SU-DHL-6 (cell line): ENCODE measurements at regions not wholly inside any gene's neighbourhood (a gene's known extent, or its start where the extent isn't known, plus 50 kb on each side); places are given as distances from the start of the nearest gene placed in this dataset.

Source experiments
- H2AFZ ChIP-seq: fragments of 200-600 bp; sonication (generic); 2 replicates; pipeline ENCODE4 v1.6.1; 2014; ENCODE audit warnings: low read depth, mild to moderate bottlenecking, moderate library complexity, mixed read lengths, antibody characterized with exemption, low read length; ENCODE audit not compliant: severe bottlenecking
- H3F3A ChIP-seq: fragments of 200-600 bp; shearing (Covaris generic); 2 replicates; pipeline ENCODE4 v1.6.0; 2016; ENCODE audit warnings: antibody characterized with exemption, mild to moderate bottlenecking; ENCODE audit not compliant: insufficient read depth
- H3K27ac ChIP-seq: fragments of 200-600 bp; sonication (generic); 2 replicates; pipeline ENCODE4 v1.5.1; 2016; ENCODE audit warnings: low read depth, mild to moderate bottlenecking, low read length, moderate library complexity, mixed read lengths
- H3K27me3 ChIP-seq: fragments of 200-600 bp; sonication (generic), shearing (Covaris generic); 2 replicates; pipeline ENCODE4 v1.6.0; 2014; ENCODE audit warnings: mild to moderate bottlenecking, low read length
- H3K36me3 ChIP-seq: fragments of 200-600 bp; sonication (generic); 2 replicates; pipeline ENCODE4 v1.6.1; 2014; ENCODE audit warnings: mild to moderate bottlenecking, low read length, mixed read lengths
- H3K4me2 ChIP-seq: fragments of 300-600, 200-600 bp; shearing (Covaris generic), sonication (generic); 2 replicates; pipeline ENCODE4 v1.6.0; 2014; ENCODE audit warnings: low read length, low read depth, mild to moderate bottlenecking; ENCODE audit not compliant: poor library complexity, severe bottlenecking
- H3K4me3 ChIP-seq: fragments of 200-600 bp; sonication (generic); 2 replicates; pipeline ENCODE4 v1.5.1; 2014; ENCODE audit warnings: antibody characterized with exemption, low read length, mild to moderate bottlenecking, mixed read lengths; ENCODE audit not compliant: insufficient read depth, poor library complexity, severe bottlenecking
- H3K79me2 ChIP-seq: fragments of 200-600 bp; sonication (generic); 2 replicates; pipeline ENCODE4 v1.6.1; 2014; ENCODE audit warnings: mild to moderate bottlenecking, low read length, moderate library complexity; ENCODE audit not compliant: insufficient read depth
- H3K9ac ChIP-seq: fragments of 200-600 bp; sonication (generic); 2 replicates; pipeline ENCODE4 v1.7.0; 2014; ENCODE audit warnings: mild to moderate bottlenecking, low read length
- H3K9me2 ChIP-seq: fragments of 200-600 bp; sonication (generic); replicated peaks from 2 replicates; pipeline ENCODE4 v1.6.1; 2014; ENCODE audit warnings: low read length; ENCODE audit not compliant: insufficient read depth
- H3K9me3 ChIP-seq: fragments of 200-600 bp; sonication (generic); 2 replicates; pipeline ENCODE4 v1.6.1; 2014; ENCODE audit warnings: low read length, mixed read lengths; ENCODE audit not compliant: insufficient read depth
- H4K20me1 ChIP-seq: fragments of 200-600 bp; sonication (generic); 2 replicates; pipeline ENCODE4 v1.6.1; 2014; ENCODE audit warnings: low read depth, mild to moderate bottlenecking, antibody characterized with exemption, low read length, moderate library complexity, mixed read lengths
- CTCF ChIP-seq: fragments of 200-600 bp; sonication (generic); IDR thresholded peaks from one replicate; pipeline ENCODE4 v1.5.1; 2017; ENCODE audit warnings: antibody characterized with exemption, mild to moderate bottlenecking, low read length, moderate library complexity; ENCODE audit not compliant: insufficient read depth, poor library complexity, severe bottlenecking
- EZH2phosphoT487 ChIP-seq: fragments of 200-600 bp; sonication (generic), shearing (Covaris generic); conservative IDR thresholded peaks from 2 replicates; pipeline ENCODE4 v1.6.1; 2018; ENCODE audit warnings: mild to moderate bottlenecking, antibody characterized with exemption, low read length, moderate library complexity, mixed read lengths

- Histone ChIP-seq H2AFZ (no peak overlapping the region), H3K4me3 (no peak overlapping the region), H3K9ac (no peak overlapping the region), H3K9me2 (no peaks in the 10 kb centered on the region), H3K27ac (no peak overlapping the region), H3F3A (no peaks in the 10 kb centered on the region), H3K4me2 (no peak overlapping the region), H4K20me1 (no peaks in the 10 kb centered on the region), H3K36me3 (no peaks in the 10 kb centered on the region), H3K79me2 (no peaks in the 10 kb centered on the region), H3K9me3 (no peaks in the 10 kb centered on the region), H3K27me3 (no peaks in the 10 kb centered on the region)
- TF ChIP-seq EZH2phosphoT487 (no peak), CTCF (no peak)
Measured at GRCh38 chr3:31407665-31408064, 125.1 kb upstream of the STT3B start.

GRCh38 chr3:31408720-31409119, 124.0 kb upstream of the STT3B start:
- no peaks in the 10 kb centered on the region for H3K9me2 ChIP-seq
- no peaks in the 10 kb centered on the region for H3K79me2 ChIP-seq
- H3F3A ChIP-seq = no peaks in the 10 kb centered on the region
- H4K20me1 ChIP-seq = no peaks in the 10 kb centered on the region
- no peak overlapping the region for H2AFZ ChIP-seq
- H3K4me2 ChIP-seq = no peak overlapping the region
- TF ChIP-seq EZH2phosphoT487 (no peak), CTCF (no peak)
- no peak overlapping the region for H3K9ac ChIP-seq
- H3K9me3 ChIP-seq = no peaks in the 10 kb centered on the region
- H3K27ac ChIP-seq = no peak overlapping the region
- H3K27me3 ChIP-seq = no peaks in the 10 kb centered on the region
- H3K4me3 ChIP-seq = no peak overlapping the region
- H3K36me3 ChIP-seq = no peaks in the 10 kb centered on the region

GRCh38 chr3:31409389-31409788, 123.3 kb upstream of the STT3B start:
- TF ChIP-seq EZH2phosphoT487 = no peak
- TF ChIP-seq CTCF = no peak
- H3K4me3 ChIP-seq = no peak overlapping the region
- no peaks in the 10 kb centered on the region for H3F3A ChIP-seq
- H3K9me3 ChIP-seq = no peaks in the 10 kb centered on the region
- H3K9me2 ChIP-seq = no peaks in the 10 kb centered on the region
- H3K9ac ChIP-seq = no peak overlapping the region
- H3K4me2 ChIP-seq = no peak overlapping the region
- no peaks in the 10 kb centered on the region for H3K79me2 ChIP-seq
- H3K27ac ChIP-seq = no peak overlapping the region
- H4K20me1 ChIP-seq = no peaks in the 10 kb centered on the region
- no peaks in the 10 kb centered on the region for H3K27me3 ChIP-seq
- no peaks in the 10 kb centered on the region for H3K36me3 ChIP-seq
- H2AFZ ChIP-seq = no peak overlapping the region

- no peak overlapping the region for H3K27ac ChIP-seq
- no peaks in the 10 kb centered on the region for H3K9me2 ChIP-seq
- H2AFZ ChIP-seq = no peak overlapping the region
- H3F3A ChIP-seq = no peaks in the 10 kb centered on the region
- no peaks in the 10 kb centered on the region for H3K27me3 ChIP-seq
- no peaks in the 10 kb centered on the region for H3K9me3 ChIP-seq
- H3K9ac ChIP-seq = no peak overlapping the region
- H3K79me2 ChIP-seq = no peaks in the 10 kb centered on the region
- H4K20me1 ChIP-seq = no peaks in the 10 kb centered on the region
- H3K4me2 ChIP-seq = no peak overlapping the region
- TF ChIP-seq EZH2phosphoT487 (no peak), CTCF (no peak)
- no peak overlapping the region for H3K4me3 ChIP-seq
- no peaks in the 10 kb centered on the region for H3K36me3 ChIP-seq
Measured at GRCh38 chr3:31409866-31410265, 122.9 kb upstream of the STT3B start.
